ENCODE measurements at regions not wholly inside any gene's neighbourhood (a gene's known extent, or its start where the extent isn't known, plus 50 kb on each side); places are given as distances from the start of the nearest gene placed in this dataset.

DNA sequence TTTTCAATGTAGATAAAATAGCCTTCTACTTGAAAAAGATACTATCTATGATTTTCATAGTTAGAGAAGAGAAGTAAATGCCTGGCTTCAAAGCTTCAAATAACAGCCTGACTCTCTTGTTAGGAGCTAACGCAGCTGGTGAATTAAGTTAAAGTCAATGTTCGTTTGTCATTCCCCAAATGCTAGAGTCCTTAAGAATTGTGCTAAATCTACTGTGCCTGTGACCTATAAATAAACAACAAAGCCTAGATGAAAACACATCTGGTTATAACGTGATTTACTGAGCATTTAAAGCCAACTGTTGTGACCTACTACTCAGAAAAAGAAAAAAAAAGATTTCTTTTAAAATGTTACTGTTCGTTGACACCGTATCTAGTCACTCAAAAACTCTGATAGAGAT, 134.7 kb downstream of the POLR1F start:
- Histone ChIP-seq H3K4me1 (no peaks in the 10 kb centered on the region), H3K27me3 (no peaks in the 10 kb centered on the region), H3K27ac (no peak overlapping the region), H3K4me3 (no peak overlapping the region), H3K36me3 (no peaks in the 10 kb centered on the region), H3K9me3 (no peaks in the 10 kb centered on the region)
- intact Hi-C loops (cut with DNase I; ENCODE audit: low total_unique reads) = no loop called here
- TF ChIP-seq, protein P1, sequence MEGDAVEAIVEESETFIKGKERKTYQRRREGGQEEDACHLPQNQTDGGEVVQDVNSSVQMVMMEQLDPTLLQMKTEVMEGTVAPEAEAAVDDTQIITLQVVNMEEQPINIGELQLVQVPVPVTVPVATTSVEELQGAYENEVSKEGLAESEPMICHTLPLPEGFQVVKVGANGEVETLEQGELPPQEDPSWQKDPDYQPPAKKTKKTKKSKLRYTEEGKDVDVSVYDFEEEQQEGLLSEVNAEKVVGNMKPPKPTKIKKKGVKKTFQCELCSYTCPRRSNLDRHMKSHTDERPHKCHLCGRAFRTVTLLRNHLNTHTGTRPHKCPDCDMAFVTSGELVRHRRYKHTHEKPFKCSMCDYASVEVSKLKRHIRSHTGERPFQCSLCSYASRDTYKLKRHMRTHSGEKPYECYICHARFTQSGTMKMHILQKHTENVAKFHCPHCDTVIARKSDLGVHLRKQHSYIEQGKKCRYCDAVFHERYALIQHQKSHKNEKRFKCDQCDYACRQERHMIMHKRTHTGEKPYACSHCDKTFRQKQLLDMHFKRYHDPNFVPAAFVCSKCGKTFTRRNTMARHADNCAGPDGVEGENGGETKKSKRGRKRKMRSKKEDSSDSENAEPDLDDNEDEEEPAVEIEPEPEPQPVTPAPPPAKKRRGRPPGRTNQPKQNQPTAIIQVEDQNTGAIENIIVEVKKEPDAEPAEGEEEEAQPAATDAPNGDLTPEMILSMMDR (IDR thresholded peaks at IDR 0.05) = no peak
- TF ChIP-seq POLR2A (IDR thresholded peaks at IDR 0.05) = no peak
- TF ChIP-seq POLR2AphosphoS5 (IDR thresholded peaks at IDR 0.05) = no peak
- DNase-seq (ENCODE audit: low spot score in 2 of 2) = no peak

GRCh38 chr7:19572566-19572965, 136.3 kb downstream of the POLR1F start:
- TF ChIP-seq, protein P1 (IDR thresholded peaks at IDR 0.05) = no peak
- no peak for TF ChIP-seq POLR2A (IDR thresholded peaks at IDR 0.05)
- intact Hi-C loops (cut with DNase I; ENCODE audit: low total_unique reads) = no loop called here
- H3K36me3 ChIP-seq = no peaks in the 10 kb centered on the region
- H3K27me3 ChIP-seq = no peaks in the 10 kb centered on the region
- H3K9me3 ChIP-seq = no peaks in the 10 kb centered on the region
- H3K4me1 ChIP-seq = no peaks in the 10 kb centered on the region
- no peak overlapping the region for H3K4me3 ChIP-seq
- no peak overlapping the region for H3K27ac ChIP-seq
- DNase-seq (ENCODE audit: low spot score in 2 of 2) = no peak

DNA sequence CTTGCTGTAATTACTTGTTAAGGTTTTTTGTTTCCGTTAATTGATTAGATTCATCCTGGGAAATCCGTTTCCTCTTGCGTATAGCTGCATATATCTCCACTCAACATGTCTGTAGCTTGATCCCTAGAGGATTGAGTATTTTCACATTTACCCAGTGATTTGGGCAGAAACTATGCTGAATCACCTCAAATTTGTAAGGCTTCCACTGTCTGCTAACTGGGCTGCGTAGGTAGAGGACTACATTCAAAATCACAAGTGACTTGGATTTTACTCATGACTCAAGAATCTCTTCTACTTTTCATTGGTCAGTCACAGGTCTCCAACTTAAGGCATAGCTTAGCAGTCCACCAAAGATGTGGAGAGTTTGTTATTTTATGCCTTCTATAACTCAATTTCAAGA, 141.8 kb downstream of the POLR1F start:
- no peaks in the 10 kb centered on the region for H3K9me3 ChIP-seq
- no peak overlapping the region for H3K27ac ChIP-seq
- no peaks in the 10 kb centered on the region for H3K27me3 ChIP-seq
- no peak for DNase-seq (ENCODE audit: low spot score in 2 of 2)
- TF ChIP-seq POLR2A (IDR thresholded peaks at IDR 0.05) = no peak
- TF ChIP-seq, protein P1 (IDR thresholded peaks at IDR 0.05) = no peak
- TF ChIP-seq POLR2AphosphoS5 (IDR thresholded peaks at IDR 0.05) = no peak
- H3K4me1 ChIP-seq = no peaks in the 10 kb centered on the region
- no peaks in the 10 kb centered on the region for H3K36me3 ChIP-seq
- H3K4me3 ChIP-seq = no peak overlapping the region
- intact Hi-C loops (cut with DNase I; ENCODE audit: low total_unique reads) = no loop called here

- no peak for DNase-seq (ENCODE audit: low spot score in 2 of 2)
- no peaks in the 10 kb centered on the region for H3K27me3 ChIP-seq
- no peaks in the 10 kb centered on the region for H3K4me1 ChIP-seq
- H3K36me3 ChIP-seq = no peaks in the 10 kb centered on the region
- TF ChIP-seq, protein P1 (IDR thresholded peaks at IDR 0.05) = no peak
- TF ChIP-seq POLR2AphosphoS5 (IDR thresholded peaks at IDR 0.05) (no peak), POLR2A (IDR thresholded peaks at IDR 0.05) (no peak)
- no peak overlapping the region for H3K27ac ChIP-seq
- H3K9me3 ChIP-seq = no peaks in the 10 kb centered on the region
- intact Hi-C loops (cut with DNase I; ENCODE audit: low total_unique reads) = no loop called here
- H3K4me3 ChIP-seq = no peak overlapping the region
Measured at GRCh38 chr7:19565602-19566001, 143.2 kb downstream of the POLR1F start.

DNA sequence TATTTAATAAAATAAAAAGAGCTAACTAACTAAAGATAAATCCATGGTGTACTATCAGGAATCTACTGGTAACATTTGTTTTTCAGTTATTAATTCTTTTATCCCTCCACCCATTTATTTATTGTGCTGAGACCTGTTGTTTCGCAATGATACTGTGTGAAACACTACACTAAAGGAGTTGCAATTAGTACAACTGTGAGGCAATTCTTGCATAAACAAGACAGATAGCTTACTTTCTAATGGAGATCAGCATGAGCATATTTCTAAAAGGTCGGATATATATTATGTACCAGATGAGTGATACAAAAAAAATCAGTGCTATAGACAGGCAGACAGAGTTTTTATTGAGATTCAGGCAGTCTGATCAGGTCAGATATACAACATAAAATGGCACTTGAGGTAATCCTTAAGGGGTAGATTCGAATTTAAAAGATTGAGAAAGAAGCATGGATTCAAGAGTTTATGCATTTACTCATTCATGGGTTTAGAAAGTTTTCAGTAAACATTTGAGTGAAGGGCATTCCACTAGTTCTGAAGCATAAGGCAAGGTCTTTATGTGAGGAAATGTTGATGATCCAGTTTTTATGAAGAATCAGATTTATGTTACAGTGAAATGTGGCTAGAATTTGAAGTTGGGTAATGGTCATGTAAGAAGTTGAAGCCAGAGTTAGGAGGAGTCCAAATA, 147.6 kb downstream of the POLR1F start:
- Histone ChIP-seq H3K9me3 (no peaks in the 10 kb centered on the region), H3K36me3 (no peaks in the 10 kb centered on the region), H3K27me3 (no peaks in the 10 kb centered on the region), H3K27ac (no peak overlapping the region), H3K4me1 (no peaks in the 10 kb centered on the region), H3K4me3 (no peak overlapping the region)
- no peak for TF ChIP-seq POLR2A (IDR thresholded peaks at IDR 0.05)
- TF ChIP-seq POLR2AphosphoS5 (IDR thresholded peaks at IDR 0.05) = no peak
- TF ChIP-seq, protein P1 (IDR thresholded peaks at IDR 0.05) = no peak
- intact Hi-C loops (cut with DNase I; ENCODE audit: low total_unique reads) = no loop called here
- DNase-seq (ENCODE audit: low spot score in 2 of 2) = no peak

Measured in breast epithelium (tissue), 4 donors.